Kidney epithelial cell (primary cell): ENCODE measurements at regions not wholly inside any gene's neighbourhood (a gene's known extent, or its start where the extent isn't known, plus 50 kb on each side); places are given as distances from the start of the nearest gene placed in this dataset.

Source experiments
- DNase-seq: peaks from one replicate; pipeline ENCODE4 v3.0.0-alpha.2; 2010; ENCODE audit warnings: low read depth
- H3K27me3 ChIP-seq: 2 replicates; pipeline ENCODE4 v1.6.0; 2011; ENCODE audit warnings: low read length; ENCODE audit not compliant: control insufficient read depth, insufficient read depth
- H3K36me3 ChIP-seq: 2 replicates; pipeline ENCODE4 v1.5.1; 2011; ENCODE audit warnings: low read length; ENCODE audit not compliant: control insufficient read depth, insufficient read depth
- H3K4me3 ChIP-seq: 2 replicates; pipeline ENCODE4 v1.5.1; 2011; ENCODE audit warnings: low read depth, mild to moderate bottlenecking, control low read depth, low read length
- CTCF ChIP-seq: IDR thresholded peaks from 2 replicates; pipeline ENCODE4 v1.5.1; 2011; ENCODE audit warnings: mild to moderate bottlenecking, moderate library complexity, low read length, control low read depth, inconsistent platforms; ENCODE audit not compliant: insufficient read depth, poor library complexity, severe bottlenecking

DNA sequence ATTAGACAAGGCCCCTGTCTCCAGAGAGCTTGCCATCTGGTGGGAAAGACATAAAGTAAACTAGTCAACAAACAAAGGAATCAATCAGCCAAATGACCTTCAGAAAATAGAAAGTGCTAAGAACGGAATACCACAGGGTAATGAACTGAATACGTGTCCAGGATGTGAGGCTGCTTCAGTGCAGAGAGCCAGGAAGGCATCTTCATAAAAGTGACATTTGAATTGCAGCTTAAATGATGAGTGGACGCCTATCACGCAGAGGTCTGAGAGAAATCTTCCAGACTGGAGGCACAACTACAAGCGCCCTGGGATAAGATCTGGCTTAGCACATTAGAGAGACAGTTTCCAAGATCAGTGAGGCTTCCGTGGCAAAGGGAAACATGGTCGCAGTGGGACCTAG lies 574.1 kb upstream of the CDH8 start:
- H3K36me3 ChIP-seq = no peaks in the 10 kb centered on the region
- H3K4me3 ChIP-seq = no peak overlapping the region
- no peaks in the 10 kb centered on the region for H3K27me3 ChIP-seq
- no peak for TF ChIP-seq CTCF
- DNase-seq = no peak

DNA sequence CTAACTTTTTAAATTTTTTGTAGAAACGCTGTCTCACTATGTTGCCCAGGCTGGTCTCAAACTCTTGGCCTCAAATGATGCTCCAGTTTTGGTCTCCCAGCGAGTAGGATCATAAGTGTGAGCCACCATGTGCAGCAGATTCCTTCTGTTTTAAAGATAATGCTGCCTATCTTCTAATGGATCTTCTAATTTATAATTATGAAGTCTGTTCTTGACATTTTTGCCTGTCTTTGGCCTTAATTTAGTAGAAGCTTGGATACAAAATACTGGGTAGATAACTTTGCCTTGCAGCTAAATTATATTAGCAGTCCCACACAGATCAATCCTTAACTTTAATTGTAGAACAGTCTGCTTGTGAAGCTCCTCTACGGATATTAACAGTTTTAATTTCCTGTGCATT lies 566.6 kb upstream of the CDH8 start:
- Histone ChIP-seq H3K27me3 (no peaks in the 10 kb centered on the region), H3K36me3 (no peaks in the 10 kb centered on the region), H3K4me3 (no peak overlapping the region)
- DNase-seq = no peak
- TF ChIP-seq CTCF = no peak

DNA sequence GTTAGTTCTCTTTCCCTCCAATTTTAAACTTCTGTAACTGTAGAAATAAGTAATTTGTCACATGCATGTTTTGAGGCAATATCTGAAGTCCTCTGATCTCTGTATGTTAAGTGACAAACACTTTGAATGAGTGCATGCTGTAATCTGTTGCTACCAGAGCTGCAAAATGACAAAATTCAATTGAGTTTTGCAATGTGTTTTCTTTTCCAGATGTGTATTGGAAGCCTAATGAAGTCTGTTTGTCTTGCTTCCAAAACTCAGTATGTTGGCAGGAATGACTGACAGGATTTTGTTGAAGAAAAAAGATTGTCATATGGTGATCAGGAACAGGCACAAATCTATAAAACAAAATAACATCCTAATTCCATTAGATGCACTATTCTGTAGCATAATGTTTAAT lies 561.6 kb upstream of the CDH8 start:
- no peak for DNase-seq
- Histone ChIP-seq H3K36me3 (no peaks in the 10 kb centered on the region), H3K27me3 (no peaks in the 10 kb centered on the region), H3K4me3 (no peak overlapping the region)
- no peak for TF ChIP-seq CTCF

DNA sequence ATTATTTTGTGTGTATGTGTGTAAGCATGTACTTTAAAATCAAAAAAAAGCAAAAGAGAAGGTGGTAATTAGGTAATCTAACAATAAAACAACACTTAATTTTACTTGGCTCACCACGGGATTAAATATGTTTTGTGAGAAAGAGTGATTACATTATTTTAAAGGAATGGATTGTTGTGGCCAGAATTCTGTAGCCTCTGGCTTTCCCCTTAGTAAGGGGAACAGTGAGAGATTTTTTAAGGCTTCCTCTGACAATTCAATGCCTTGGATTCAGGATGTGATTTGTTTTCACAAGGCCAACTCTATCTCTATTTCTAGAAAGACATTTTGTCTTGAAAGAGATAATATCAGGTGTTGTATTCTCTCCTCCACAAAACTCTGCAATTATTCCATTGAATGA lies 560.3 kb upstream of the CDH8 start:
- no peak for TF ChIP-seq CTCF
- DNase-seq = no peak
- Histone ChIP-seq H3K36me3 (no peaks in the 10 kb centered on the region), H3K27me3 (no peaks in the 10 kb centered on the region), H3K4me3 (no peak overlapping the region)

DNA sequence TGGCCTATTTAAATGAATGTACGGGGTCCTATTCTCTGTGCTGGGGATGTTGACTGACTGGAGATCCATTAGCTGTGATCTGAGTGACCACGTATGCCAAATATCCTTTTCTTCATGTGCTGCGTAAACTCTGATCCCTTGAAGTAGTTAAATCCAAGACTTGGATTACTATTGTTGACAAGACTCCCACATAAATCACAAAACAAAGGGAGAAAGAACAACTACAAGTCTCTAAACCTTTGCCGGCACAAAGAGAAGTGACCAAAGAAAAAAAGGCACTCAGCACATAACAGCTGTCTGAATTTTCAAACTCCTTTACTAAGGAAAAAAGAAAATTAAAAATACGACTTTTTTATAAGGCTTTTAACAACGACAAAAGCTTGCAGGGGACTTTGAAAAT lies 559.9 kb upstream of the CDH8 start:
- TF ChIP-seq CTCF = no peak
- H3K36me3 ChIP-seq = no peaks in the 10 kb centered on the region
- DNase-seq = no peak
- H3K4me3 ChIP-seq = no peak overlapping the region
- no peaks in the 10 kb centered on the region for H3K27me3 ChIP-seq

- H3K27me3 ChIP-seq = no peaks in the 10 kb centered on the region
- TF ChIP-seq CTCF = no peak
- H3K4me3 ChIP-seq = no peak overlapping the region
- no peak for DNase-seq
- no peaks in the 10 kb centered on the region for H3K36me3 ChIP-seq
Observed at GRCh38 chr16:62586128-62586862, 550.1 kb upstream of the CDH8 start.
